ENCODE measurements at regions not wholly inside any gene's neighbourhood (a gene's known extent, or its start where the extent isn't known, plus 50 kb on each side); places are given as distances from the start of the nearest gene placed in this dataset.

GRCh38 chr18:39558658-39559057 is 1993.1 kb upstream of the CELF4 start:
- H4K8ac ChIP-seq (ENCODE audit: extremely low read depth, insufficient read depth, low read length) = no peak overlapping the region
- H3K4me1 ChIP-seq (replicated peaks in 1 of 4; ENCODE audit: control insufficient read depth in 3 of 4, insufficient read depth in 4 of 4, low read length in 3 of 4) = no peaks in the 10 kb centered on the region
- H4K5ac ChIP-seq (ENCODE audit: insufficient read length, low read depth, low read length) = no peak overlapping the region
- no peak overlapping the region for H2BK15ac ChIP-seq (ENCODE audit: low read length)
- no peaks in the 10 kb centered on the region for H3K36me3 ChIP-seq (ENCODE audit: control insufficient read depth in 2 of 4, insufficient read depth in 4 of 4, low read length in 3 of 4)
- peaks cover 0 to 1% (median 0%) of the 10 kb centered on the region in 4 experiments; a peak in 1 of 7 replicates for H3K27me3 ChIP-seq (replicated peaks in 1 of 4; ENCODE audit: control insufficient read depth in 3 of 4, extremely low read depth in 1 of 4, insufficient read depth in 3 of 4, low read length in 3 of 4)
- H3K9ac ChIP-seq (replicated peaks in 1 of 4; ENCODE audit: extremely low read depth in 1 of 4, low read depth in 3 of 4, low read length in 3 of 4) = no peak overlapping the region
- no peak overlapping the region for H3K4me2 ChIP-seq (ENCODE audit: insufficient read depth in 1 of 2, low read depth in 2 of 2, low read length in 2 of 2)
- H3K4me3 ChIP-seq (ENCODE audit: extremely low read depth in 1 of 4, insufficient read depth in 2 of 4, low read depth in 3 of 4, low read length in 4 of 4) = no peak overlapping the region
- H4K91ac ChIP-seq (replicated peaks; ENCODE audit: insufficient read length, low read length) = no peak overlapping the region
- no peaks in the 10 kb centered on the region for H3K9me3 ChIP-seq (ENCODE audit: insufficient read depth in 2 of 2, low read depth in 1 of 2, low read length in 1 of 2)
- no peak overlapping the region for H2AK5ac ChIP-seq (ENCODE audit: low read depth, low read length)
- no peak overlapping the region for H3K23ac ChIP-seq (ENCODE audit: insufficient read length)
- no peak overlapping the region for H2BK5ac ChIP-seq (ENCODE audit: low read depth, low read length)
- no peak overlapping the region for H3K4ac ChIP-seq (replicated peaks; ENCODE audit: insufficient read length, low read depth, low read length)
- H3K27ac ChIP-seq (ENCODE audit: low read depth, low read length) = no peak overlapping the region
- H3K56ac ChIP-seq (replicated peaks; ENCODE audit: insufficient read length, low read depth, low read length) = no peak overlapping the region
- H3K79me2 ChIP-seq (ENCODE audit: control insufficient read depth in 1 of 2, insufficient read depth in 2 of 2, low read length in 2 of 2) = no peaks in the 10 kb centered on the region
- no peaks in the 10 kb centered on the region for H4K20me1 ChIP-seq (replicated peaks in 1 of 2; ENCODE audit: control insufficient read depth in 1 of 2, insufficient read depth in 2 of 2, low read length in 2 of 2)
- no peak for FAIRE-seq
- no peak overlapping the region for H2BK120ac ChIP-seq (replicated peaks; ENCODE audit: low read depth, low read length)
- no peak overlapping the region for H3K14ac ChIP-seq (ENCODE audit: insufficient read length)
- no peak overlapping the region for H3K18ac ChIP-seq (ENCODE audit: extremely low read depth, low read length)
- TF ChIP-seq POLR2A (IDR thresholded peaks at IDR 0.05; ENCODE audit: control extremely low read depth in 1 of 2, low read depth in 2 of 2, low read length in 2 of 2) (no peak), RBBP5 (IDR thresholded peaks at IDR 0.05; ENCODE audit: borderline replicate concordance, low read depth, low read length) (no peak), TEAD4 (IDR thresholded peaks at IDR 0.05; ENCODE audit: low read depth, low read length) (no peak), GTF2F1 (IDR thresholded peaks at IDR 0.05; ENCODE audit: borderline replicate concordance, low read depth, low read length) (no peak), HDAC6 (IDR thresholded peaks at IDR 0.05; ENCODE audit: low read depth, low read length) (no peak), MAX (IDR thresholded peaks at IDR 0.05) (no peak), TAF7 (optimal IDR thresholded peaks at IDR 0.05; ENCODE audit: borderline replicate concordance, low read depth, low read length) (no peak), SIRT6 (IDR thresholded peaks at IDR 0.05; ENCODE audit: low read length) (no peak), RFX5 (IDR thresholded peaks at IDR 0.05; ENCODE audit: borderline replicate concordance, low read depth, low read length) (no peak), TBP (IDR thresholded peaks at IDR 0.05; ENCODE audit: low read depth, low read length) (no peak), NRF1 (IDR thresholded peaks at IDR 0.05; ENCODE audit: low read depth, low read length) (no peak), PHF8 (conservative IDR thresholded peaks at IDR 0.05; ENCODE audit: low read depth, low read length) (no peak), BACH1 (IDR thresholded peaks at IDR 0.05; ENCODE audit: low read length) (no peak)
- no peak overlapping the region for H2BK20ac ChIP-seq (ENCODE audit: low read length)
- no peak overlapping the region for H2AFZ ChIP-seq (ENCODE audit: low read length)
- H2BK12ac ChIP-seq (ENCODE audit: low read depth, low read length) = no peak overlapping the region
- H3K79me1 ChIP-seq (ENCODE audit: low read depth, low read length) = no peaks in the 10 kb centered on the region
- ChIA-PET CTCF (ENCODE audit: partially characterized antibody) (interaction anchor here (0.7 kb wide), 1 partner anchor 319 kb away, joined by 3 read pairs; no protein-coding TSS in a partner anchor), POLR2A (ENCODE audit: partially characterized antibody) (no interaction called here)
- no peak for DNase-seq (ENCODE audit: low read depth in 1 of 2, low spot score in 2 of 2)
- H3K23me2 ChIP-seq (ENCODE audit: low read depth, low read length) = no peaks in the 10 kb centered on the region

Data from H1 (cell line).